Transverse colon (tissue), 4 donors: ENCODE measurements at regions not wholly inside any gene's neighbourhood (a gene's known extent, or its start where the extent isn't known, plus 50 kb on each side); places are given as distances from the start of the nearest gene placed in this dataset.

Experiments used
- DNase-seq: peaks from one replicate; pipeline ENCODE4 v3.0.0-alpha.2; 2019
- H3K27ac ChIP-seq, 4 donors: fragments of 200-600 bp; sonication (generic); 2 replicates each; pipeline ENCODE4 v1.5.1; 2016 to 2018; ENCODE audit warnings: inconsistent platforms in 4 of 4
- H3K27me3 ChIP-seq: fragments of 200-600 bp; sonication (generic); 2 replicates; pipeline ENCODE4 v1.5.1; 2017; ENCODE audit warnings: inconsistent platforms
- H3K36me3 ChIP-seq, 4 donors: fragments of 200-600 bp; sonication (generic); 2 replicates each; pipeline ENCODE4 v1.5.1; 2017 to 2019; ENCODE audit warnings: inconsistent platforms in 4 of 4
- H3K4me1 ChIP-seq, 4 donors: fragments of 200-600 bp; sonication (generic); 2 replicates each; pipeline ENCODE4 v1.5.1; 2017 to 2020; ENCODE audit warnings: inconsistent platforms in 4 of 4
- H3K4me3 ChIP-seq, 4 donors: fragments of 200-600 bp; sonication (generic); 1 replicate in 1 of 4; 2 replicates in 3 of 4; pipeline versions ENCODE4 v1.5.1 to v1.6.1; 2017 to 2019; ENCODE audit warnings: inconsistent platforms in 4 of 4
- H3K9me3 ChIP-seq, 2 donors: fragments of 200-600 bp; sonication (generic); 2 replicates each; pipeline ENCODE4 v1.5.1; 2017 to 2019; ENCODE audit warnings: inconsistent platforms in 2 of 2
- EP300 ChIP-seq: sonication (generic); formaldehyde crosslinking; IDR thresholded peaks from one replicate; pipeline ENCODE4 v1.6.1; 2017; ENCODE audit warnings: antibody characterized with exemption, low read depth
- POLR2A ChIP-seq: fragments of 450-650 bp; IDR thresholded peaks from one replicate; pipeline ENCODE4 v1.6.1; 2016; ENCODE audit warnings: antibody characterized with exemption, mild to moderate bottlenecking, moderate library complexity
- POLR2AphosphoS5 ChIP-seq, 3 donors: sonication (generic); formaldehyde crosslinking; IDR thresholded peaks; one replicate each; pipeline ENCODE4 v1.6.1; 2016; ENCODE audit warnings: antibody characterized with exemption in 3 of 3
- WGBS, 2 donors: methylation state at CpG; one replicate each; pipeline ENCODE4 v1.1.5; 2018; ENCODE audit warnings: low coverage in 1 of 2; 5-methylcytosine and 5-hydroxymethylcytosine counted together
- in situ Hi-C, 4 donors: fragments of 200-750 bp; cut with MboI; loops; one replicate each; pipeline versions ENCODE4 v1.15.0 to v1.15.1; 2017; ENCODE audit warnings: low sequenced_read_pairs in 3 of 4, low pct_ligation_motif_present in 1 of 4, low pct_unique_long_range_greater_than_20kb in 1 of 4
- intact Hi-C: fragments of 100-400 bp; cut with DNase I; formaldehyde crosslinking; loops from one replicate; pipeline ENCODE4 v1.15.1; 2023; ENCODE audit warnings: low total_unique reads
- TF ChIP-seq, protein P1 (sequence below), 5 experiments: fragments of 200-600 bp in 3 of 5; fragments of 450-650 bp in 2 of 5; sonication (generic) in 3 of 5; IDR thresholded peaks; 1 replicate in 2 of 5; 2 replicates in 3 of 5; pipeline ENCODE4 v1.5.1; 2016 to 2017; ENCODE audit warnings: antibody characterized with exemption in 5 of 5, inconsistent platforms in 3 of 5, mild to moderate bottlenecking in 2 of 5, moderate library complexity in 1 of 5

- no peak overlapping the region for H3K27ac ChIP-seq
- in situ Hi-C loops = no loop called here
- WGBS, 2 donors = 57 to 60% methylated on average over 4 of the region's 4 CpGs
- no peaks in the 10 kb centered on the region for H3K36me3 ChIP-seq
- H3K9me3 ChIP-seq = no peaks in the 10 kb centered on the region
- intact Hi-C loops = no loop called here
- H3K4me3 ChIP-seq = no peak overlapping the region
- peaks cover 0 to 4% (median 0%) of the 10 kb centered on the region in 4 donors for H3K4me1 ChIP-seq
- TF ChIP-seq, protein P1, sequence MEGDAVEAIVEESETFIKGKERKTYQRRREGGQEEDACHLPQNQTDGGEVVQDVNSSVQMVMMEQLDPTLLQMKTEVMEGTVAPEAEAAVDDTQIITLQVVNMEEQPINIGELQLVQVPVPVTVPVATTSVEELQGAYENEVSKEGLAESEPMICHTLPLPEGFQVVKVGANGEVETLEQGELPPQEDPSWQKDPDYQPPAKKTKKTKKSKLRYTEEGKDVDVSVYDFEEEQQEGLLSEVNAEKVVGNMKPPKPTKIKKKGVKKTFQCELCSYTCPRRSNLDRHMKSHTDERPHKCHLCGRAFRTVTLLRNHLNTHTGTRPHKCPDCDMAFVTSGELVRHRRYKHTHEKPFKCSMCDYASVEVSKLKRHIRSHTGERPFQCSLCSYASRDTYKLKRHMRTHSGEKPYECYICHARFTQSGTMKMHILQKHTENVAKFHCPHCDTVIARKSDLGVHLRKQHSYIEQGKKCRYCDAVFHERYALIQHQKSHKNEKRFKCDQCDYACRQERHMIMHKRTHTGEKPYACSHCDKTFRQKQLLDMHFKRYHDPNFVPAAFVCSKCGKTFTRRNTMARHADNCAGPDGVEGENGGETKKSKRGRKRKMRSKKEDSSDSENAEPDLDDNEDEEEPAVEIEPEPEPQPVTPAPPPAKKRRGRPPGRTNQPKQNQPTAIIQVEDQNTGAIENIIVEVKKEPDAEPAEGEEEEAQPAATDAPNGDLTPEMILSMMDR (IDR thresholded peaks at IDR 0.05) = no peak
- no peak for TF ChIP-seq POLR2AphosphoS5 (IDR thresholded peaks at IDR 0.05)
- no peak for TF ChIP-seq EP300
- TF ChIP-seq POLR2A = no peak
- DNase-seq = no peak
- no peaks in the 10 kb centered on the region for H3K27me3 ChIP-seq
Observed at GRCh38 chr11:104369761-104370160, 205.8 kb upstream of the PDGFD start.

GRCh38 chr11:104366321-104366734, 202.4 kb upstream of the PDGFD start:
- no peak overlapping the region for H3K27ac ChIP-seq
- intact Hi-C loops = no loop called here
- in situ Hi-C loops = no loop called here
- 96 to 100% methylated on average over 1 to 31 of the region's 33 CpGs for WGBS, 2 donors
- no peaks in the 10 kb centered on the region for H3K9me3 ChIP-seq
- H3K4me3 ChIP-seq = no peak overlapping the region
- TF ChIP-seq EP300 (no peak), POLR2AphosphoS5 (IDR thresholded peaks at IDR 0.05) (no peak), POLR2A (no peak)
- TF ChIP-seq, protein P1 (IDR thresholded peaks at IDR 0.05) = no peak
- H3K36me3 ChIP-seq = no peaks in the 10 kb centered on the region
- no peaks in the 10 kb centered on the region for H3K27me3 ChIP-seq
- no peaks in the 10 kb centered on the region for H3K4me1 ChIP-seq
- no peak for DNase-seq

DNA sequence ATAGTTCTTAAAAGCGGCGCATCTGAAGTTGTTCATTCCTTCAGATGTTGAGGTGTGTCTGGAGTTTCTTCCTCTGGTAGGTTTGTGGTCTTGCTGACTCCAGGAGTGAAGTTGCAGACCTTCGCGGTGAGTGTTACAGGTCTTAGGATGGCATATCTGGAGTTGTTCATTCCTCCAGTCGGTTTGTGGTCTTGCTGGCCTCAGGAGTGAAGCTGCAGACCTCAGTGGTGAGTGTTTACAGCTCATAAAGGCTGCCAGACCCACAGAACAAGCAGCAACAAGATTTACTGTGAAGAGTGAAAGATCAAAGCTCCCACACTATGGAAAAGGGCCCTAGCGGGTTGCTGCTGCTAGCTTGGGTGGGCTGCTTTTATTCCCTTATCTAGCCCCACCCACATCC, 201.7 kb upstream of the PDGFD start:
- H3K4me3 ChIP-seq = no peak overlapping the region
- intact Hi-C loops = no loop called here
- no peaks in the 10 kb centered on the region for H3K36me3 ChIP-seq
- DNase-seq = no peak
- TF ChIP-seq, protein P1 (IDR thresholded peaks at IDR 0.05) = no peak
- TF ChIP-seq POLR2A (no peak), EP300 (no peak), POLR2AphosphoS5 (IDR thresholded peaks at IDR 0.05) (no peak)
- H3K27me3 ChIP-seq = no peaks in the 10 kb centered on the region
- H3K4me1 ChIP-seq = no peaks in the 10 kb centered on the region
- no peak overlapping the region for H3K27ac ChIP-seq
- H3K9me3 ChIP-seq = no peaks in the 10 kb centered on the region
- in situ Hi-C loops = no loop called here
- WGBS, 2 donors = 91 to 93% methylated on average over 4 to 6 of the region's 6 CpGs

DNA sequence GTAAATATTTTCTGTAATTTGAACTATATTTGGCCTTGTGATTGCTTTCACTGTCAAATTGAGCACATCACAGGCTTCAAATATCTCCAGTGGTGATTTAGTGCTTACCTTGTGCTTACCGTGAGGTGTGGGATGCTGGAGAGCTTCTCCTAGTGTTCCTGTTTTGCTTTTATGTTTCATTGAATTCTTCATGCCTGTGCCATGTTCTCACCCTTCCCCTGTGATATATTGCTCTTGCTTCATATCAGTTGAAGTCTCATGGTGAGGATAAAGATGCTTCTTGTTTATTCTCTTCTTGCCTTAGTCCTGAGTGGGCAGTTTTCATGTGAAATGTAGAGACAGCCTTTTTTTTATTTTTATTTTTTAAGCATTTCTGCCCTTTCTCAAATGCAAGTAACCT, 198.0 kb upstream of the PDGFD start:
- DNase-seq = no peak
- in situ Hi-C loops = no loop called here
- intact Hi-C loops = no loop called here
- no peaks in the 10 kb centered on the region for H3K4me1 ChIP-seq
- no peaks in the 10 kb centered on the region for H3K9me3 ChIP-seq
- 58 to 67% methylated on average over 1 of the region's 1 CpG for WGBS, 2 donors
- no peaks in the 10 kb centered on the region for H3K36me3 ChIP-seq
- H3K27me3 ChIP-seq = no peaks in the 10 kb centered on the region
- H3K4me3 ChIP-seq = no peak overlapping the region
- no peak for TF ChIP-seq POLR2AphosphoS5 (IDR thresholded peaks at IDR 0.05)
- TF ChIP-seq, protein P1 (IDR thresholded peaks at IDR 0.05) = no peak
- no peak for TF ChIP-seq POLR2A
- TF ChIP-seq EP300 = no peak
- no peak overlapping the region for H3K27ac ChIP-seq
